Esophagus muscularis mucosa (tissue), 2 donors: ENCODE measurements at regions not wholly inside any gene's neighbourhood (a gene's known extent, or its start where the extent isn't known, plus 50 kb on each side); places are given as distances from the start of the nearest gene placed in this dataset.

ENCODE experiments used
- POLR2A ChIP-seq: fragments of 450-650 bp; IDR thresholded peaks from one replicate; pipeline ENCODE4 v1.6.1; 2017; ENCODE audit warnings: antibody characterized with exemption, moderate library complexity, mild to moderate bottlenecking, low read depth
- POLR2AphosphoS5 ChIP-seq, 2 donors: sonication (generic); formaldehyde crosslinking; IDR thresholded peaks; one replicate each; pipeline ENCODE4 v1.6.1; 2017; ENCODE audit warnings: antibody characterized with exemption in 2 of 2

GRCh38 chr21:32900814-32901213, 124.9 kb upstream of the OLIG2 start:
- TF ChIP-seq POLR2A: no peak
- TF ChIP-seq POLR2AphosphoS5 (IDR thresholded peaks at IDR 0.05): no peak
